Fibroblast of pulmonary artery (primary cell): ENCODE measurements at regions not wholly inside any gene's neighbourhood (a gene's known extent, or its start where the extent isn't known, plus 50 kb on each side); places are given as distances from the start of the nearest gene placed in this dataset.

Experiments used
- DNase-seq: peaks from one replicate; pipeline ENCODE4 v3.0.0-alpha.2; 2010; ENCODE audit warnings: low read depth
- H3K4me3 ChIP-seq: replicated peaks from 2 replicates; pipeline ENCODE4 v1.5.1; 2011; ENCODE audit warnings: low read depth, mild to moderate bottlenecking, control low read depth, low read length, moderate library complexity
- TF ChIP-seq, protein P1 (sequence below): IDR thresholded peaks from 2 replicates; pipeline ENCODE4 v1.5.1; 2011; ENCODE audit warnings: mild to moderate bottlenecking, control low read depth, low read length, inconsistent platforms; ENCODE audit errors: missing control alignments

DNA sequence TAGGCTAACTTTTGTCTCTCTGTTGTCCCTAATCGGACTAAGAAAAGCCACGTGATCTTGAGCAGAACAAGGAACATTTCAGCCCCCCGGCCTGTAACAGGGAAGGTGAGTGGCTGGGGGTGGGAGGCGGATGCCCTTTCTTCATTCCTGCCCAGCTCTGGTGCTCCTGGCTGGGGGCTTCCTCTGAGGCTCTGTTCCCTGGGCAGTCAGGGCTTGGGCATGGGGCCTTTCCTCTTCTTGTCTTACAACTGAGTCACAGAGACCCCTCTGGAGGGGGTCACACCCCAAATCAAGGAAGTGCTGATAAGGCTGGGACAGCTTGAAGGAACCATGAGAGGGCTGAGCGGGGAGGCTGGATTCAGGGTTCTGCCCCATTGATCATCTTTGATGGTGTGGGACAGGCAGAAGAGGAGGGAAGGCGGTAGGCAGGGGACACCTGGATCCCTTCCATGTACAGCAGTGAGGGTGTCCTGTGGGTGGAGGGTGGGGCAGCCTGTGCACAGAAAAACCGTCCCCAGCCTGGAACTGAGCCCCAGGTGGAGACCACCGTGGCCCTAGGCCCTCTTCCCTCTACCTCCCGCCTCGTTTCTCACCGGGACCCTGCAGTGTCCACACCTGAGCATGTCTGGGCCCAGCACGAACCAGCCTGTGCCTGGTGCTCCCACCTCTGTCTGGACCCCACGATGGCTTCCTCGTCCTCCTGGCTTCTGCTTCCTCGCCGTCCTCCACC lies 257.7 kb upstream of the IRX1 start:
- TF ChIP-seq, protein P1, sequence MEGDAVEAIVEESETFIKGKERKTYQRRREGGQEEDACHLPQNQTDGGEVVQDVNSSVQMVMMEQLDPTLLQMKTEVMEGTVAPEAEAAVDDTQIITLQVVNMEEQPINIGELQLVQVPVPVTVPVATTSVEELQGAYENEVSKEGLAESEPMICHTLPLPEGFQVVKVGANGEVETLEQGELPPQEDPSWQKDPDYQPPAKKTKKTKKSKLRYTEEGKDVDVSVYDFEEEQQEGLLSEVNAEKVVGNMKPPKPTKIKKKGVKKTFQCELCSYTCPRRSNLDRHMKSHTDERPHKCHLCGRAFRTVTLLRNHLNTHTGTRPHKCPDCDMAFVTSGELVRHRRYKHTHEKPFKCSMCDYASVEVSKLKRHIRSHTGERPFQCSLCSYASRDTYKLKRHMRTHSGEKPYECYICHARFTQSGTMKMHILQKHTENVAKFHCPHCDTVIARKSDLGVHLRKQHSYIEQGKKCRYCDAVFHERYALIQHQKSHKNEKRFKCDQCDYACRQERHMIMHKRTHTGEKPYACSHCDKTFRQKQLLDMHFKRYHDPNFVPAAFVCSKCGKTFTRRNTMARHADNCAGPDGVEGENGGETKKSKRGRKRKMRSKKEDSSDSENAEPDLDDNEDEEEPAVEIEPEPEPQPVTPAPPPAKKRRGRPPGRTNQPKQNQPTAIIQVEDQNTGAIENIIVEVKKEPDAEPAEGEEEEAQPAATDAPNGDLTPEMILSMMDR, result no peak
- no peak for DNase-seq
- H3K4me3 ChIP-seq, result no peak overlapping the region

- H3K4me3 ChIP-seq, result no peak overlapping the region
- TF ChIP-seq, protein P1, result no peak
- DNase-seq, result no peak
These were observed 259.0 kb upstream of the IRX1 start for GRCh38 chr5:3336666-3337065.

- TF ChIP-seq, protein P1, result no peak
- no peak overlapping the region for H3K4me3 ChIP-seq
- no peak for DNase-seq
These were observed 260.3 kb upstream of the IRX1 start for GRCh38 chr5:3335301-3335700.

GRCh38 chr5:3333836-3334235 lies 261.8 kb upstream of the IRX1 start:
- TF ChIP-seq, protein P1, result no peak
- H3K4me3 ChIP-seq, result no peak overlapping the region
- no peak for DNase-seq

GRCh38 chr5:3333105-3333504 lies 262.5 kb upstream of the IRX1 start:
- H3K4me3 ChIP-seq, result no peak overlapping the region
- TF ChIP-seq, protein P1, result no peak

DNA sequence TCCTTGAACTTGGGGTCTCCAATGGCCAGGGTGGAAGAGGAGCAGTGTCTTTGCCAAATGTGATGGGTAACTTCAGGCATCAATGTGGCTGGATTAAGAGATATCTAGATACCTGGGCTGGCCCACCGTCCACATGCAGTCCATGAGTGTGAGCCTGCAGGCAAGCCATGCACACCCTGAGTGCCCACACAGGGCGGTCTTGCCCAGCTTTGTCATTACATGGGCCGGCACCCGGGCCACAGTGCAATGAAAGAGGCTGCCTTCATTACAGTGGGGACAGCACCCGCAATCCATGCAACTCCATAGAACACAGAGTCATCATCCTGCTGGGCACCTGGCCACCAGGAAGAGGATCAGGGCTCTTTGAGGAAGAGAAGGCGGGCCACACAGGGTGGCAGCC lies 263.8 kb upstream of the IRX1 start:
- H3K4me3 ChIP-seq, result no peak overlapping the region
- DNase-seq, result no peak
- TF ChIP-seq, protein P1, result no peak

More at GRCh38 chr5:3333105-3333504, 262.5 kb upstream of the IRX1 start:
- no peak for DNase-seq

- DNase-seq, result no peak
- TF ChIP-seq, protein P1, result no peak
- H3K4me3 ChIP-seq, result no peak overlapping the region
These were observed 265.2 kb upstream of the IRX1 start for GRCh38 chr5:3330442-3330841.
